GM23338 (cell line): ENCODE measurements at regions not wholly inside any gene's neighbourhood (a gene's known extent, or its start where the extent isn't known, plus 50 kb on each side); places are given as distances from the start of the nearest gene placed in this dataset.

Experiments used
- ATAC-seq: fragments of 200-7000 bp; cut with Tn5 transposase; 3 replicates; pipeline ENCODE4 v1.9.1; 2020
- DNase-seq: peaks from one replicate; pipeline ENCODE4 v3.0.0-alpha.2; 2015; ENCODE audit warnings: low spot score
- H2AFZ ChIP-seq: fragments of 200-600 bp; sonication (generic); 2 replicates; pipeline ENCODE4 v1.8.0; 2016; ENCODE audit warnings: antibody characterized with exemption, mild to moderate bottlenecking, moderate library complexity
- H3F3A ChIP-seq: fragments of 200-600 bp; sonication (generic); replicated peaks from 2 replicates; pipeline ENCODE4 v1.8.0; 2017; ENCODE audit warnings: antibody characterized with exemption, mixed run types, low read depth
- H3K27ac ChIP-seq: fragments of 200-600 bp; sonication (generic); 2 replicates; pipeline ENCODE4 v1.6.1; 2016; ENCODE audit warnings: low read depth
- H3K27me3 ChIP-seq: fragments of 200-600 bp; sonication (generic); 2 replicates; pipeline ENCODE4 v1.8.0; 2016; ENCODE audit warnings: mild to moderate bottlenecking, mixed run types, moderate library complexity; ENCODE audit not compliant: insufficient read depth
- H3K36me3 ChIP-seq: fragments of 200-600 bp; sonication (generic); 2 replicates; pipeline ENCODE4 v1.8.0; 2016; ENCODE audit warnings: mild to moderate bottlenecking; ENCODE audit not compliant: insufficient read depth
- H3K4me1 ChIP-seq: fragments of 200-600 bp; sonication (generic); 2 replicates; pipeline ENCODE4 v1.8.0; 2016; ENCODE audit warnings: mild to moderate bottlenecking, moderate library complexity; ENCODE audit not compliant: insufficient read depth
- H3K4me2 ChIP-seq: fragments of 200-600 bp; sonication (generic); 2 replicates; pipeline ENCODE4 v1.7.1; 2017; ENCODE audit warnings: mixed run types
- H3K4me3 ChIP-seq: fragments of 200-600 bp; sonication (generic); 2 replicates; pipeline ENCODE4 v1.6.1; 2016; ENCODE audit warnings: mixed run types
- H3K79me2 ChIP-seq: fragments of 200-600 bp; sonication (generic); replicated peaks from 2 replicates; pipeline ENCODE4 v1.8.0; 2017; ENCODE audit warnings: mild to moderate bottlenecking; ENCODE audit not compliant: insufficient read depth
- H3K9me2 ChIP-seq: fragments of 200-600 bp; sonication (generic); 2 replicates; pipeline ENCODE4 v1.8.0; 2017; ENCODE audit not compliant: insufficient read depth
- H4K20me1 ChIP-seq: fragments of 200-600 bp; sonication (generic); replicated peaks from 2 replicates; pipeline ENCODE4 v1.8.0; 2017; ENCODE audit warnings: mild to moderate bottlenecking; ENCODE audit not compliant: insufficient read depth
- H3K27ac Mint-ChIP-seq: 2 replicates; pipeline ENCODE4 v1.8.0; 2020; ENCODE audit warnings: inconsistent platforms, mild to moderate bottlenecking, moderate library complexity, mixed read lengths
- H3K27me3 Mint-ChIP-seq: 3 replicates; pipeline ENCODE4 v1.8.0; 2022; ENCODE audit warnings: low read depth, mild to moderate bottlenecking, moderate library complexity, mixed read lengths, inconsistent platforms; ENCODE audit not compliant: insufficient read depth, poor library complexity
- H3K36me3 Mint-ChIP-seq: 3 replicates; pipeline ENCODE4 v1.8.0; 2021; ENCODE audit warnings: low read depth, mild to moderate bottlenecking, inconsistent platforms, moderate library complexity, mixed read lengths
- H3K4me1 Mint-ChIP-seq: 3 replicates; pipeline ENCODE4 v1.8.0; 2020; ENCODE audit warnings: mild to moderate bottlenecking, inconsistent platforms, mixed read lengths
- H3K4me3 Mint-ChIP-seq: 3 replicates; pipeline ENCODE4 v1.8.0; 2021; ENCODE audit warnings: moderate library complexity, mild to moderate bottlenecking, inconsistent platforms, mixed read lengths
- H3K9me3 Mint-ChIP-seq: 3 replicates; pipeline ENCODE4 v1.8.0; 2020; ENCODE audit warnings: moderate library complexity, mild to moderate bottlenecking, inconsistent platforms, mixed read lengths
- EZH2 ChIP-seq: fragments of 200-600 bp; sonication (generic); IDR thresholded peaks from one replicate; pipeline ENCODE4 v1.8.0; 2017; ENCODE audit warnings: antibody characterized with exemption, mild to moderate bottlenecking, low read depth; ENCODE audit not compliant: unreplicated experiment
- EZH2phosphoT487 ChIP-seq: fragments of 200-600 bp; sonication (generic); IDR thresholded peaks from one replicate; pipeline ENCODE4 v1.8.1; 2018; ENCODE audit warnings: antibody characterized with exemption; ENCODE audit not compliant: unreplicated experiment
- JUNB ChIP-seq: IDR thresholded peaks from one replicate; pipeline ENCODE4 v1.6.1; 2016; ENCODE audit warnings: antibody characterized with exemption; ENCODE audit not compliant: unreplicated experiment
- STAT1 ChIP-seq: IDR thresholded peaks from one replicate; pipeline ENCODE4 v1.6.1; 2016; ENCODE audit warnings: antibody characterized with exemption; ENCODE audit not compliant: unreplicated experiment
- ZNF114 ChIP-seq: fragments of 250-450 bp; sonication (Bioruptor Pico); IDR thresholded peaks from 2 replicates; pipeline ENCODE4 v1.5.0; 2020; ENCODE audit warnings: mild to moderate bottlenecking, moderate library complexity
- ZNF331 ChIP-seq: fragments of 250-450 bp; sonication (Bioruptor Pico); IDR thresholded peaks from 2 replicates; pipeline ENCODE4 v1.5.0; 2020; ENCODE audit warnings: low read depth, mild to moderate bottlenecking, moderate library complexity
- TF ChIP-seq, protein P1 (sequence below): IDR thresholded peaks from one replicate; pipeline ENCODE4 v1.6.1; 2018; ENCODE audit warnings: antibody characterized with exemption; ENCODE audit not compliant: unreplicated experiment
- TF ChIP-seq, protein P2 (sequence below), 2 experiments: fragments of 200-600 bp in 1 of 2; sonication (generic) in 1 of 2; conservative IDR thresholded peaks; 2 replicates each; pipeline versions ENCODE4 v1.5.1 to v1.6.1; 2016 to 2017; ENCODE audit warnings: antibody characterized with exemption in 2 of 2, low read depth in 2 of 2, mild to moderate bottlenecking in 2 of 2, moderate library complexity in 1 of 2

DNA sequence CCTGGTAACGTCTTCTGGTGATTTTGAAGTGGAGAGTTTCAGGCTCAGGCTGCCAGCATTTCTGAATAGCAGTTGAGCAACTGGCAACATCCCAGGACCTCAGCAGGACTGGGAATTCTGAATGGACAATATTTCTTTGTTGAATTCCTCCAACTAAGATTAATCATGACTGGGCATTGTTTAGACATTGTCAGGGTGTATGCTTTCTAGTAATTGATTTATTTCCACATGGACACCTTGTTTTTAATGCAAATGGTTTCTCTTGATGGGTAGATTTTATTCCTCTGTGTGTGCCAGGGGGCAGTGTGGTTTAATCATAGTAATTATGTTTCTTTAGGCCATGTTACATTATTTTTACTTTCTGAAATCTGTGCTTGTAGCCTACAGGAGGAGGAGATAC is 1004.7 kb upstream of the LCORL start:
- ATAC-seq: no peak
- no peak overlapping the region for H3K4me2 ChIP-seq
- no peak overlapping the region for H3K27ac ChIP-seq

DNA sequence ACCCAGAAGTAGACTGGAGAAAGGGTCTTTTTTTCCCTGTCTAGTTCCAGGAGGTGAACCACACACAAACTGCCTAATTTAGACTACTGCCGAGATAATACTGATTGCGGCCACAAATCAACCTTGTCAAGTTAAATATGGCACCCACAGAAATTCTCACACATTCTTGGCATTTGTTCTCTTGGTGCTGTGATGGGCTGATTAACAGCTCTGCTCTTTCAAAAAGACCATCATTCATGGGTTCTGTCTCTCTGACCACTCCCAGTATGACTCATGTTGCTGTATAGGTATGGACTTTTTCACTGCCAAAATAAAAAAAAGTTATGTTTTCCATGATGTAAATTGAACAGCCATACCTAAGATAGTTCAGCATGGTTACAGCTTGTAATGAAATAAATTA is 1003.5 kb upstream of the LCORL start:
- ATAC-seq: no peak
- TF ChIP-seq, protein P1, sequence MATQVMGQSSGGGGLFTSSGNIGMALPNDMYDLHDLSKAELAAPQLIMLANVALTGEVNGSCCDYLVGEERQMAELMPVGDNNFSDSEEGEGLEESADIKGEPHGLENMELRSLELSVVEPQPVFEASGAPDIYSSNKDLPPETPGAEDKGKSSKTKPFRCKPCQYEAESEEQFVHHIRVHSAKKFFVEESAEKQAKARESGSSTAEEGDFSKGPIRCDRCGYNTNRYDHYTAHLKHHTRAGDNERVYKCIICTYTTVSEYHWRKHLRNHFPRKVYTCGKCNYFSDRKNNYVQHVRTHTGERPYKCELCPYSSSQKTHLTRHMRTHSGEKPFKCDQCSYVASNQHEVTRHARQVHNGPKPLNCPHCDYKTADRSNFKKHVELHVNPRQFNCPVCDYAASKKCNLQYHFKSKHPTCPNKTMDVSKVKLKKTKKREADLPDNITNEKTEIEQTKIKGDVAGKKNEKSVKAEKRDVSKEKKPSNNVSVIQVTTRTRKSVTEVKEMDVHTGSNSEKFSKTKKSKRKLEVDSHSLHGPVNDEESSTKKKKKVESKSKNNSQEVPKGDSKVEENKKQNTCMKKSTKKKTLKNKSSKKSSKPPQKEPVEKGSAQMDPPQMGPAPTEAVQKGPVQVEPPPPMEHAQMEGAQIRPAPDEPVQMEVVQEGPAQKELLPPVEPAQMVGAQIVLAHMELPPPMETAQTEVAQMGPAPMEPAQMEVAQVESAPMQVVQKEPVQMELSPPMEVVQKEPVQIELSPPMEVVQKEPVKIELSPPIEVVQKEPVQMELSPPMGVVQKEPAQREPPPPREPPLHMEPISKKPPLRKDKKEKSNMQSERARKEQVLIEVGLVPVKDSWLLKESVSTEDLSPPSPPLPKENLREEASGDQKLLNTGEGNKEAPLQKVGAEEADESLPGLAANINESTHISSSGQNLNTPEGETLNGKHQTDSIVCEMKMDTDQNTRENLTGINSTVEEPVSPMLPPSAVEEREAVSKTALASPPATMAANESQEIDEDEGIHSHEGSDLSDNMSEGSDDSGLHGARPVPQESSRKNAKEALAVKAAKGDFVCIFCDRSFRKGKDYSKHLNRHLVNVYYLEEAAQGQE: no peak
- no peak for TF ChIP-seq ZNF331
- no peak for TF ChIP-seq ZNF114 (CRISPR knock-in tag)

More for the DNA sequence above, 1004.7 kb upstream of the LCORL start:
- Mint-ChIP-seq H3K27ac (peak overlapping the region; percentile 22; the same call in 1 of the 2 replicates), H3K27me3 (no peaks in the 10 kb centered on the region), H3K4me1 (peaks cover 8% of the 10 kb centered on the region; the same call in 2 of the 3 replicates), H3K9me3 (no peaks in the 10 kb centered on the region), H3K36me3 (no peaks in the 10 kb centered on the region), H3K4me3 (no peak overlapping the region)
- TF ChIP-seq, protein P1: no peak
- no peak for TF ChIP-seq JUNB
- no peak for TF ChIP-seq EZH2
- TF ChIP-seq, protein P2, sequence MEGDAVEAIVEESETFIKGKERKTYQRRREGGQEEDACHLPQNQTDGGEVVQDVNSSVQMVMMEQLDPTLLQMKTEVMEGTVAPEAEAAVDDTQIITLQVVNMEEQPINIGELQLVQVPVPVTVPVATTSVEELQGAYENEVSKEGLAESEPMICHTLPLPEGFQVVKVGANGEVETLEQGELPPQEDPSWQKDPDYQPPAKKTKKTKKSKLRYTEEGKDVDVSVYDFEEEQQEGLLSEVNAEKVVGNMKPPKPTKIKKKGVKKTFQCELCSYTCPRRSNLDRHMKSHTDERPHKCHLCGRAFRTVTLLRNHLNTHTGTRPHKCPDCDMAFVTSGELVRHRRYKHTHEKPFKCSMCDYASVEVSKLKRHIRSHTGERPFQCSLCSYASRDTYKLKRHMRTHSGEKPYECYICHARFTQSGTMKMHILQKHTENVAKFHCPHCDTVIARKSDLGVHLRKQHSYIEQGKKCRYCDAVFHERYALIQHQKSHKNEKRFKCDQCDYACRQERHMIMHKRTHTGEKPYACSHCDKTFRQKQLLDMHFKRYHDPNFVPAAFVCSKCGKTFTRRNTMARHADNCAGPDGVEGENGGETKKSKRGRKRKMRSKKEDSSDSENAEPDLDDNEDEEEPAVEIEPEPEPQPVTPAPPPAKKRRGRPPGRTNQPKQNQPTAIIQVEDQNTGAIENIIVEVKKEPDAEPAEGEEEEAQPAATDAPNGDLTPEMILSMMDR (conservative IDR thresholded peaks at IDR 0.05; ENCODE audit: low read depth in 2 of 2): peak in 1 of 2 experiments; percentile 23; a peak in 1 of 4 replicates
- TF ChIP-seq ZNF114 (CRISPR knock-in tag): no peak
- no peak for TF ChIP-seq EZH2phosphoT487
- TF ChIP-seq STAT1: no peak
- no peaks in the 10 kb centered on the region for H3K79me2 ChIP-seq
- no peak for DNase-seq
- peaks cover 6% of the 10 kb centered on the region; the same call in 1 of the 2 replicates for H3K9me2 ChIP-seq
- no peaks in the 10 kb centered on the region for H3K4me1 ChIP-seq
- H3F3A ChIP-seq: no peaks in the 10 kb centered on the region
- H3K27me3 ChIP-seq: no peaks in the 10 kb centered on the region
- no peaks in the 10 kb centered on the region for H3K36me3 ChIP-seq
- H3K4me3 ChIP-seq: no peak overlapping the region
- no peak overlapping the region for H2AFZ ChIP-seq
- no peaks in the 10 kb centered on the region for H4K20me1 ChIP-seq

More for the DNA sequence above, 1003.5 kb upstream of the LCORL start:
- Mint-ChIP-seq H3K36me3 (no peaks in the 10 kb centered on the region), H3K27me3 (no peaks in the 10 kb centered on the region), H3K4me1 (peaks cover 6% of the 10 kb centered on the region; the same call in 2 of the 3 replicates), H3K9me3 (no peaks in the 10 kb centered on the region), H3K27ac (no peak overlapping the region), H3K4me3 (no peak overlapping the region)
- DNase-seq: no peak
- Histone ChIP-seq H3K9me2 (peaks cover 6% of the 10 kb centered on the region; the same call in 1 of the 2 replicates), H3F3A (no peaks in the 10 kb centered on the region), H3K4me3 (no peak overlapping the region), H2AFZ (no peak overlapping the region; the same call in 1 of the 2 replicates), H4K20me1 (no peaks in the 10 kb centered on the region), H3K27me3 (no peaks in the 10 kb centered on the region), H3K4me2 (no peak overlapping the region), H3K36me3 (no peaks in the 10 kb centered on the region), H3K27ac (no peak overlapping the region), H3K79me2 (no peaks in the 10 kb centered on the region), H3K4me1 (no peaks in the 10 kb centered on the region)
